Activated T-cell treated with anti-CD3 and anti-CD28 coated beads, Interleukin-2, amount 50 U/mL, for 72 hours (primary cell): ENCODE measurements at regions not wholly inside any gene's neighbourhood (a gene's known extent, or its start where the extent isn't known, plus 50 kb on each side); places are given as distances from the start of the nearest gene placed in this dataset.
"Not testable (repeated sequence)": the region's sequence is repeated elsewhere in the genome, so short reads cannot be mapped to it uniquely, and the experiment has no call there.

ENCODE experiments used
- ATAC-seq, 2 donors: fragments of 150-1000 bp; cut with Tn5 transposase; replicated peaks in 1 of 2; 2 replicates each; pipeline ENCODE4 v1.10.0; 2021; ENCODE audit warnings: moderate library complexity in 2 of 2, mild to moderate bottlenecking in 1 of 2
- DNase-seq, 2 donors: peaks; one replicate each; pipeline ENCODE4 v3.0.0; 2021 to 2022; ENCODE audit warnings: mixed read lengths in 1 of 2
- H3K27ac Mint-ChIP-seq: one replicate; pipeline ENCODE4 v1.8.0; 2022; ENCODE audit warnings: mild to moderate bottlenecking, moderate library complexity, mixed read lengths
- H3K27me3 Mint-ChIP-seq: one replicate; pipeline ENCODE4 v1.8.0; 2022; ENCODE audit warnings: low read depth, mixed read lengths
- H3K36me3 Mint-ChIP-seq, 2 donors: one replicate each; pipeline ENCODE4 v1.8.0; 2022; ENCODE audit warnings: mixed read lengths in 2 of 2, mild to moderate bottlenecking in 1 of 2; ENCODE audit not compliant: insufficient read depth in 2 of 2
- H3K4me1 Mint-ChIP-seq: one replicate; pipeline ENCODE4 v1.8.0; 2022; ENCODE audit warnings: low read depth, mixed read lengths
- H3K4me3 Mint-ChIP-seq, 2 donors: one replicate each; pipeline ENCODE4 v1.8.0; 2022; ENCODE audit warnings: mild to moderate bottlenecking in 2 of 2, mixed read lengths in 2 of 2, moderate library complexity in 2 of 2
- H3K9me3 Mint-ChIP-seq, 2 donors: one replicate each; pipeline ENCODE4 v1.8.0; 2022; ENCODE audit warnings: mixed read lengths in 2 of 2

- not testable (repeated sequence) for H3K9me3 Mint-ChIP-seq, DNase-seq, H3K27me3 Mint-ChIP-seq
Observed at GRCh38 chr16:33656394-33656793, 197.0 kb downstream of the TP53TG3F start.

GRCh38 chr16:33657717-33658116 lies 198.3 kb downstream of the TP53TG3F start:
- H3K9me3 Mint-ChIP-seq, H3K36me3 Mint-ChIP-seq, ATAC-seq, H3K4me3 Mint-ChIP-seq, H3K27me3 Mint-ChIP-seq, H3K4me1 Mint-ChIP-seq, DNase-seq, H3K27ac Mint-ChIP-seq: not testable (repeated sequence)

More at GRCh38 chr16:33656394-33656793, 197.0 kb downstream of the TP53TG3F start:
- not testable (repeated sequence) for H3K27ac Mint-ChIP-seq, H3K4me1 Mint-ChIP-seq, H3K36me3 Mint-ChIP-seq, H3K4me3 Mint-ChIP-seq
- ATAC-seq: peak; percentile 52 to 61

- ATAC-seq, H3K36me3 Mint-ChIP-seq: not testable (repeated sequence)
Observed at GRCh38 chr16:33680791-33681190, 221.4 kb downstream of the TP53TG3F start.

GRCh38 chr16:33700320-33700719 lies 240.9 kb downstream of the TP53TG3F start:
- H3K36me3 Mint-ChIP-seq, H3K4me1 Mint-ChIP-seq, ATAC-seq, H3K4me3 Mint-ChIP-seq, DNase-seq, H3K27me3 Mint-ChIP-seq, H3K27ac Mint-ChIP-seq, H3K9me3 Mint-ChIP-seq: not testable (repeated sequence)

More at GRCh38 chr16:33680791-33681190, 221.4 kb downstream of the TP53TG3F start:
- H3K4me3 Mint-ChIP-seq, DNase-seq, H3K9me3 Mint-ChIP-seq, H3K27me3 Mint-ChIP-seq, H3K4me1 Mint-ChIP-seq, H3K27ac Mint-ChIP-seq: not testable (repeated sequence)

GRCh38 chr16:33706845-33707590 lies 247.6 kb downstream of the TP53TG3F start:
- H3K27me3 Mint-ChIP-seq, ATAC-seq, H3K4me1 Mint-ChIP-seq, H3K9me3 Mint-ChIP-seq, H3K36me3 Mint-ChIP-seq, DNase-seq, H3K27ac Mint-ChIP-seq, H3K4me3 Mint-ChIP-seq: not testable (repeated sequence)

- not testable (repeated sequence) for ATAC-seq, H3K4me3 Mint-ChIP-seq, DNase-seq, H3K27ac Mint-ChIP-seq, H3K36me3 Mint-ChIP-seq, H3K9me3 Mint-ChIP-seq, H3K4me1 Mint-ChIP-seq, H3K27me3 Mint-ChIP-seq
Observed at GRCh38 chr16:33707591-33707934, 248.2 kb downstream of the TP53TG3F start.

- not testable (repeated sequence) for H3K27ac Mint-ChIP-seq, H3K4me1 Mint-ChIP-seq, H3K27me3 Mint-ChIP-seq, H3K9me3 Mint-ChIP-seq, ATAC-seq, DNase-seq, H3K4me3 Mint-ChIP-seq, H3K36me3 Mint-ChIP-seq
Observed at GRCh38 chr16:33709856-33710695, 250.7 kb downstream of the TP53TG3F start.

- not testable (repeated sequence) for H3K27me3 Mint-ChIP-seq, H3K4me3 Mint-ChIP-seq, H3K36me3 Mint-ChIP-seq, DNase-seq, H3K9me3 Mint-ChIP-seq, ATAC-seq, H3K27ac Mint-ChIP-seq, H3K4me1 Mint-ChIP-seq
Observed at GRCh38 chr16:33710696-33711087, 251.3 kb downstream of the TP53TG3F start.

GRCh38 chr16:33711616-33712015 lies 252.2 kb downstream of the TP53TG3F start:
- H3K4me1 Mint-ChIP-seq, H3K27ac Mint-ChIP-seq, DNase-seq, H3K9me3 Mint-ChIP-seq, ATAC-seq, H3K36me3 Mint-ChIP-seq, H3K4me3 Mint-ChIP-seq, H3K27me3 Mint-ChIP-seq: not testable (repeated sequence)

- H3K4me1 Mint-ChIP-seq, H3K4me3 Mint-ChIP-seq, H3K36me3 Mint-ChIP-seq, ATAC-seq, H3K9me3 Mint-ChIP-seq, DNase-seq, H3K27me3 Mint-ChIP-seq, H3K27ac Mint-ChIP-seq: not testable (repeated sequence)
Observed at GRCh38 chr16:33712308-33712707, 252.9 kb downstream of the TP53TG3F start.

- H3K9me3 Mint-ChIP-seq, H3K4me3 Mint-ChIP-seq, ATAC-seq, H3K27me3 Mint-ChIP-seq, H3K4me1 Mint-ChIP-seq, H3K36me3 Mint-ChIP-seq, DNase-seq, H3K27ac Mint-ChIP-seq: not testable (repeated sequence)
Observed at GRCh38 chr16:33712851-33713709, 253.7 kb downstream of the TP53TG3F start.

- not testable (repeated sequence) for H3K36me3 Mint-ChIP-seq, H3K27me3 Mint-ChIP-seq, H3K4me1 Mint-ChIP-seq, ATAC-seq, DNase-seq, H3K9me3 Mint-ChIP-seq, H3K27ac Mint-ChIP-seq, H3K4me3 Mint-ChIP-seq
Observed at GRCh38 chr16:33713710-33714538, 254.5 kb downstream of the TP53TG3F start.
